NCI-H524 (cell line): ENCODE measurements at regions not wholly inside any gene's neighbourhood (a gene's known extent, or its start where the extent isn't known, plus 50 kb on each side); places are given as distances from the start of the nearest gene placed in this dataset.

Source experiments
- DNase-seq, 2 experiments: peaks; one replicate each; lab custom pipeline; 2025; lab: John Stamatoyannopoulos, UW

- DNase-seq: no peak
These were observed 182.6 kb downstream of the TRPC6 start for GRCh38 chr11:101401245-101401644.

GRCh38 chr11:101397979-101398378 is 185.8 kb downstream of the TRPC6 start:
- DNase-seq: no peak

- no peak for DNase-seq
These were observed 193.3 kb downstream of the TRPC6 start for GRCh38 chr11:101390539-101390938.

- no peak for DNase-seq
These were observed 214.0 kb downstream of the TRPC6 start for GRCh38 chr11:101369835-101370234.

GRCh38 chr11:101363706-101364275 is 220.0 kb downstream of the TRPC6 start:
- no peak for DNase-seq

- DNase-seq: no peak
These were observed 221.2 kb downstream of the TRPC6 start for GRCh38 chr11:101362643-101363042.

- DNase-seq: no peak
These were observed 226.0 kb downstream of the TRPC6 start for GRCh38 chr11:101357771-101358170.

- no peak for DNase-seq
These were observed 225.2 kb upstream of the PGR start for GRCh38 chr11:101354801-101355200.

- no peak for DNase-seq
These were observed 219.2 kb upstream of the PGR start for GRCh38 chr11:101348786-101349185.

- no peak for DNase-seq
These were observed 217.0 kb upstream of the PGR start for GRCh38 chr11:101346591-101346990.

- DNase-seq: no peak
These were observed 216.3 kb upstream of the PGR start for GRCh38 chr11:101345891-101346290.

- no peak for DNase-seq
These were observed 212.7 kb upstream of the PGR start for GRCh38 chr11:101342307-101342706.

- DNase-seq: no peak
These were observed 212.0 kb upstream of the PGR start for GRCh38 chr11:101341578-101341977.

GRCh38 chr11:101336858-101337257 is 207.2 kb upstream of the PGR start:
- DNase-seq: no peak

GRCh38 chr11:101336155-101336554 is 206.5 kb upstream of the PGR start:
- no peak for DNase-seq

- no peak for DNase-seq
These were observed 205.0 kb upstream of the PGR start for GRCh38 chr11:101334581-101334980.

- no peak for DNase-seq
These were observed 201.8 kb upstream of the PGR start for GRCh38 chr11:101331411-101331810.

GRCh38 chr11:101327908-101328307 is 198.3 kb upstream of the PGR start:
- DNase-seq: no peak

GRCh38 chr11:101326141-101326540 is 196.5 kb upstream of the PGR start:
- no peak for DNase-seq

GRCh38 chr11:101323997-101324396 is 194.4 kb upstream of the PGR start:
- no peak for DNase-seq

- no peak for DNase-seq
These were observed 191.6 kb upstream of the PGR start for GRCh38 chr11:101321222-101321621.

GRCh38 chr11:101306721-101307120 is 177.1 kb upstream of the PGR start:
- DNase-seq: no peak

- no peak for DNase-seq
These were observed 175.9 kb upstream of the PGR start for GRCh38 chr11:101305496-101305895.

- no peak for DNase-seq
These were observed 169.6 kb upstream of the PGR start for GRCh38 chr11:101299210-101299609.

GRCh38 chr11:101296896-101297295 is 167.3 kb upstream of the PGR start:
- DNase-seq: no peak
